HTR-8/SVneo (cell line): ENCODE measurements at regions not wholly inside any gene's neighbourhood (a gene's known extent, or its start where the extent isn't known, plus 50 kb on each side); places are given as distances from the start of the nearest gene placed in this dataset.

Experiments
- DNase-seq: peaks from one replicate; pipeline ENCODE4 v3.0.0; 2011; ENCODE audit warnings: low spot score, mixed read lengths; ENCODE audit not compliant: insufficient read length
- FAIRE-seq: peaks from 2 replicates; lab custom pipeline; 2011; peaks lifted over from hg19 to GRCh38; lab: Jason Lieb, UNC

DNA sequence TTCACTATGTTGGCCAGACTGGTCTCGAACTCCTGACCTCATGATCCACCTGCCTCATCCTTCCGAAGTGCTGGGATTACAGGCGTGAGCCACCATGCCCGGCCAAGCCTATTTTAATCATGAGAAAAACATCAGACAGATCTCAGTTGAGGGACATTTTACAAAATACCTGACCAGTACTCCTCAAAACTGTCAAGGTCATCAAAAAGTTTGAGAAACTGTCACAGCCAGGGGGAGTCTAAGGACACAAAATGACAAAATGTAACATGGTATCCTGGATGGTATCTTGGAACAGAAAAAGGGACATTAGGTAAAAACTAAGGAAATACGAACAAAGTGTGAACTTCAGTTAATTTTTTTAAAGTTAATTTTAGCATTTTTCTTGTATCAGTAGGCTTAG, 219.8 kb upstream of the PPP1R3A start:
- FAIRE-seq = no peak
- DNase-seq = no peak

GRCh38 chr7:114133717-114134116, 214.9 kb upstream of the PPP1R3A start:
- FAIRE-seq (no peak), DNase-seq (no peak)

- DNase-seq = no peak
- no peak for FAIRE-seq
Measured at GRCh38 chr7:114130866-114131265, 212.1 kb upstream of the PPP1R3A start.

DNA sequence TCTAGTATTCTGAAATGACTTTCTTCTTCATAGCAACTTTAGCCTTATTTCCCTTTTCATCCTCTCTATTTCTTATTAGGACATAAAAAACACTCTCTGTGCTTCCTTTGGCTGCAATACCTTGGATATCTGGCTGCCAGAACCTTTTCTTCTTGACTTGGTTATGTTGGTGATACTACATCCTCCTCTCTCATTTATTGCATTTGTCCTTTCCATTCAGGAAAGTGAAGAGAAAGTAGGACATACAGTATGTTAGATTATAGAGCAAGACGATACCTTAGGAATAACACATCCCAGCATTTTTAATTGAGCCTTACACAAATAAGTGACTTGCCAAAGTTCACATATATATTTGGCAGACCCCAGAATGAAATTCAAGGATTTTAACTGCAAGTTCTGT, 210.1 kb upstream of the PPP1R3A start:
- FAIRE-seq (no peak), DNase-seq (no peak)

DNA sequence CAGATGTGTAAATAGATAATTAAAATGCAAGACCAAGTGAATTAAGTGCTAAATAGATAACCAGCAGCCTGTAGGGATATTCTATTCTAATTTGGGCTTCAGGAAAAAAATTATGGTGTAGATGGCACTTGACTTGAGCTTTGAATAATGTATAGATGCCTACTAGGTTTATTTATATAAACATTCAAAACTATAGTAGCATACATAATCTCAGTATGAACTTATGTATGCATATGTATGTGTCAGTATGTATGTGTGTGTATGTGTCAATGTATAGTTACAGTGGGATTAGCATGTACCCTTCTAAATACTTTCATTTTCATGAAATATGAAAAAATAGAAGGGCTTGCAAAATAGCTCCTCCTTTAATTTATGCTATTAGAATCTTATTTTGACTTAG, 207.3 kb upstream of the PPP1R3A start:
- FAIRE-seq (no peak), DNase-seq (no peak)

GRCh38 chr7:114112806-114113205, 194.0 kb upstream of the PPP1R3A start:
- FAIRE-seq (no peak), DNase-seq (no peak)

GRCh38 chr7:114110666-114111065, 191.9 kb upstream of the PPP1R3A start:
- no peak for FAIRE-seq

GRCh38 chr7:114109721-114110120, 190.9 kb upstream of the PPP1R3A start:
- DNase-seq (no peak), FAIRE-seq (no peak)

More at GRCh38 chr7:114110666-114111065, 191.9 kb upstream of the PPP1R3A start:
- DNase-seq = no peak

GRCh38 chr7:114109304-114109703, 190.5 kb upstream of the PPP1R3A start:
- FAIRE-seq (no peak), DNase-seq (no peak)

DNA sequence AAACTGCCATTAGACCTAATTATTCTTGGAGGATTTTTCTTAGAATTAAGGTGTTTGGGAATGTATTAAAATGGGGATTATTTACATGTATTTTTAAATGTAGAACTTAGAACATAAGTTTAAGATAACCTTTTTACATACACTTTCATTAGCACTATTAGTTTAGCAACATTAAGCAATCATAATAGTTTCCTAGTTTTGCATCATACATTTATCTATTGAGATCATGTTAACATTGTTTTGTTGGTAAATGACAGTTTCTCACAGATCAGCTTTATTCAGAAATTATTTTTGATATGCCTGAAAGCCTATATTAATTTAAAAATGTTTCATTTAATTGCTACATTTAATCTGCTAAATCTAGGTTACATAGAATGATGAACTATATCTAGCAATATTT, 189.7 kb upstream of the PPP1R3A start:
- FAIRE-seq (no peak), DNase-seq (no peak)

- no peak for FAIRE-seq
Measured at GRCh38 chr7:114107522-114107921, 188.7 kb upstream of the PPP1R3A start.

DNA sequence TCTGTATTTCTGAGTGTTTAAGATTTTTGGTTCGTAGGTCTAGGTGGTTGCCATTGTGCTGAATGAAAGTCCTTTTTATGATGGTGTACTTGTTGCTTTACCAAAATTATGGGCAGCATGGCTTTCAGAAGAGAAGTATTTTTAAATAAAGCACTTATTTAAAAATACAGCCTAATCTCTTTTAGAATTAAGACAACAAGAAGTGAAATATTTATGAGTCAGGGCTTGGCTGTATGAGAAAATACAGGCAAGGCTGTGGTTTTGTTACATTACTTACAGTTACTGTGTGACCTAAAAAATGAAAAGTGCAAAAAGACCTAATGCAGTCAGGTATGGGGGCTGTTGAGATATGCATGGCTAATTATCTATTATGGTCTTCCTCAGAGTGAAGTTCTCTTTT, 185.2 kb upstream of the PPP1R3A start:
- DNase-seq = no peak
- no peak for FAIRE-seq

More at GRCh38 chr7:114107522-114107921, 188.7 kb upstream of the PPP1R3A start:
- no peak for DNase-seq

DNA sequence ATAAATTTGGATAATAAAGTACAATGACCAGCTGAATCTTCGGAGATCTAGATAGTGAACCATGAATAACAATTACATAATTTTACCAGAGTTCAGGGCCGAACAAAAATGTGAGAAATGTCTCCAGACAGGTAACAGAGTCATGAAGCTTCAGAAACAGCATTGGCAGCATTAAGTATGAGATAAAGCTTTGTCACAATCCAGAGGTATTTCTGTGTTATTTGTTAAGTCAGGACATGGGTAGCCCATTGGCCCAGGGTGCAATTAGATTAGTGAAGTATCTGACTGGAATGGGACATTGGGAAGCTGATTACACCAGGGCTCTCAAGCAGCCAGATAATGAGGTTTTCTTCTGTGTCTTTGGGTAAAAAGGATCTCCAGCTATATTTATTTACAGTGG, 184.2 kb upstream of the PPP1R3A start:
- FAIRE-seq (no peak), DNase-seq (no peak)

- no peak for FAIRE-seq
- no peak for DNase-seq
Measured at GRCh38 chr7:114102131-114102530, 183.3 kb upstream of the PPP1R3A start.

DNA sequence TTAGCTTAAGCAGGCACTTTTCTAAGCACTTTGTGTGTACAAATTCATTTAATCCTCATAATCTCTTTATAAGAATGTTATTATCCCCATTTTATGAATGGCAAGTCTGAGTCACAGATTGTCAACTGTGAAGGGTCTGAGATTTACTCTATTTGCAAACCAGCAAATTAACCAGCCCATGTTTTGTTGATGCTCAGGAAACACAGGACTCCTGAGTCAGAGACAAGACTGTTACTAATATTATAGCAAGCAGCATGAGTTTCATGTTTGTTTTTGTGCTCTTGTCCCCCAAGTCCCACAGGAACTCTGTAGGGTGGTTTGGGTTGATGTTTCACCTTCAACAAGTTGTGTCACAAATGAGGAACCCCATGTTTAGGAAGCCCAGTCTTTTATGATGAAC, 182.0 kb upstream of the PPP1R3A start:
- FAIRE-seq (no peak), DNase-seq (no peak)

DNA sequence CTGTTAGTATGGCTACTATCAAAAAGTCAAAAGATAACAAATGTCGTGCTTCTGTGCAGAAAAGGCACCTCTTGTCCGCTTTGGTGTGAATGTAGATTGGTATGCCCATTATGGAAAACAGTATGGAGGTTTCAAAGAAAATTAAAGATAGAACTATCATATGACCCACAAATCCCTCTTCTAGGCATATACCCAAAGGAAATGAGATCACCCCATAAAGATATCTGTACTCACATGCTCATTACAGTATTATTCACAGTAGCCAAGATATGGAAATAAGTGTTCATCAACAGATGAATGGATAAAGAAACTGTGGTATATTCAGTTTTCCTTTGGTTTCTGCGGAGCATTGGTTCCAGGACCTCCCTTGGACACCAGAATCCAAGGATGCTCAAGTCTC, 180.5 kb upstream of the PPP1R3A start:
- FAIRE-seq (no peak), DNase-seq (no peak)

GRCh38 chr7:114095885-114096284, 177.1 kb upstream of the PPP1R3A start:
- no peak for FAIRE-seq
- no peak for DNase-seq

GRCh38 chr7:114088470-114088940, 169.7 kb upstream of the PPP1R3A start:
- DNase-seq (no peak), FAIRE-seq (no peak)

DNA sequence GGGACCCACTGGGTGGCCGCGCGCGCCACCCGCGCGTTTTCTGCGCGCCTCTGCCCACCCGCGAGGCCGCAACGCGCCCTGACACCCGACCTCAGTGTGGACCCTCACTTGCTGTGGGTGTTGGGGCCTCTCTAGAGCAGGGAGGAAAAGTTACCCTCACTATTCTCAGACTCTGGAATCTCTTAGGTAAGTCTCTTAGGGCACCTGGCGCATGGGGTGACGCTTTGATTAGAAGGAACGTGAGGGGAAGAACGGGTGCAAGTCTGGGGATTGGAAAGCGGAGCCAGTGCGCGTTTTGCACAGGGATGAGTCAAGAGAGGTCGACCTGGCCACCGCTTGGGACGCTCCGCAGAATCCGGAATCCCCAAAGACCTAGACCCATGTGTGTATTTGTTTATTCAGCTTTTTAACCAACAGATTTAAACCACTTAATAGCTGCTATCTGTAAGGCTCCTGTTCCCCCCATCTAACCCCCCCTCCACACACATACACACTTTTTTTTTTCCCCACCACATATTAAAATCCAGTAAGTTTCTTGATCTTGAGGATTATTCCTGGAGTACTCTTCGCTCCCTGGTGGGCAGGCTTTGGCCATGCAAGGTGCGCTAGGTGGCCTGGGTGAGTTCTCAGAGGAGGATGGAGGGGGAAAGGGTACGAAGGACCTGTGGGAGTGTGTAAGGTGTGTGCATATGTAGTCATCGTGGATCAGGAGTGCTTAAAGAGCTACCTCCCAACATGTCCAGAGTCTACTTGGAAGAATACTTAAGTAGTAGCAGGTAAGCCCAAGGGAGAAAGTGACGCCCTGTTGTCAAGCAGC, 169.1 kb upstream of the PPP1R3A start:
- FAIRE-seq = no peak
- no peak for DNase-seq

- no peak for FAIRE-seq
Measured at GRCh38 chr7:114086914-114087652, 168.3 kb upstream of the PPP1R3A start.

GRCh38 chr7:114086537-114086913, 167.7 kb upstream of the PPP1R3A start:
- DNase-seq (no peak), FAIRE-seq (no peak)

More at GRCh38 chr7:114086914-114087652, 168.3 kb upstream of the PPP1R3A start:
- no peak for DNase-seq
